Ovary (tissue), 3 donors: ENCODE measurements at regions not wholly inside any gene's neighbourhood (a gene's known extent, or its start where the extent isn't known, plus 50 kb on each side); places are given as distances from the start of the nearest gene placed in this dataset.

Experiments used
- POLR2A ChIP-seq: fragments of 450-650 bp; IDR thresholded peaks from one replicate; pipeline ENCODE4 v1.6.1; 2017; ENCODE audit warnings: antibody characterized with exemption, mild to moderate bottlenecking, moderate library complexity
- TF ChIP-seq, protein P1 (sequence below), 3 donors: fragments of 450-650 bp in 2 of 3; fragments of 200-600 bp in 1 of 3; IDR thresholded peaks; one replicate each; pipeline versions ENCODE4 v1.5.1 to v1.8.0; 2016 to 2022; ENCODE audit warnings: antibody characterized with exemption in 3 of 3, mild to moderate bottlenecking in 1 of 3
- donor health status: DM: no; HTN: no; CAD: no.

GRCh38 chr5:116370886-116371285 lies 203.7 kb downstream of the SEMA6A start:
- TF ChIP-seq, protein P1, sequence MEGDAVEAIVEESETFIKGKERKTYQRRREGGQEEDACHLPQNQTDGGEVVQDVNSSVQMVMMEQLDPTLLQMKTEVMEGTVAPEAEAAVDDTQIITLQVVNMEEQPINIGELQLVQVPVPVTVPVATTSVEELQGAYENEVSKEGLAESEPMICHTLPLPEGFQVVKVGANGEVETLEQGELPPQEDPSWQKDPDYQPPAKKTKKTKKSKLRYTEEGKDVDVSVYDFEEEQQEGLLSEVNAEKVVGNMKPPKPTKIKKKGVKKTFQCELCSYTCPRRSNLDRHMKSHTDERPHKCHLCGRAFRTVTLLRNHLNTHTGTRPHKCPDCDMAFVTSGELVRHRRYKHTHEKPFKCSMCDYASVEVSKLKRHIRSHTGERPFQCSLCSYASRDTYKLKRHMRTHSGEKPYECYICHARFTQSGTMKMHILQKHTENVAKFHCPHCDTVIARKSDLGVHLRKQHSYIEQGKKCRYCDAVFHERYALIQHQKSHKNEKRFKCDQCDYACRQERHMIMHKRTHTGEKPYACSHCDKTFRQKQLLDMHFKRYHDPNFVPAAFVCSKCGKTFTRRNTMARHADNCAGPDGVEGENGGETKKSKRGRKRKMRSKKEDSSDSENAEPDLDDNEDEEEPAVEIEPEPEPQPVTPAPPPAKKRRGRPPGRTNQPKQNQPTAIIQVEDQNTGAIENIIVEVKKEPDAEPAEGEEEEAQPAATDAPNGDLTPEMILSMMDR (IDR thresholded peaks at IDR 0.05), result no peak
- no peak for TF ChIP-seq POLR2A
